ENCODE measurements at regions not wholly inside any gene's neighbourhood (a gene's known extent, or its start where the extent isn't known, plus 50 kb on each side); places are given as distances from the start of the nearest gene placed in this dataset.

- no peak for TF ChIP-seq CTCF (conservative IDR thresholded peaks at IDR 0.05; ENCODE audit: low read depth in 2 of 2)
- TF ChIP-seq JUNB (IDR thresholded peaks at IDR 0.05; ENCODE audit: unreplicated experiment) = no peak
- no peak for TF ChIP-seq ZNF114 (CRISPR knock-in tag; IDR thresholded peaks at IDR 0.05)
- TF ChIP-seq ETS1 (IDR thresholded peaks at IDR 0.05) = no peak
Measured at GRCh38 chr17:36876966-36877365, 60.3 kb upstream of the LHX1 start (continued).

DNA sequence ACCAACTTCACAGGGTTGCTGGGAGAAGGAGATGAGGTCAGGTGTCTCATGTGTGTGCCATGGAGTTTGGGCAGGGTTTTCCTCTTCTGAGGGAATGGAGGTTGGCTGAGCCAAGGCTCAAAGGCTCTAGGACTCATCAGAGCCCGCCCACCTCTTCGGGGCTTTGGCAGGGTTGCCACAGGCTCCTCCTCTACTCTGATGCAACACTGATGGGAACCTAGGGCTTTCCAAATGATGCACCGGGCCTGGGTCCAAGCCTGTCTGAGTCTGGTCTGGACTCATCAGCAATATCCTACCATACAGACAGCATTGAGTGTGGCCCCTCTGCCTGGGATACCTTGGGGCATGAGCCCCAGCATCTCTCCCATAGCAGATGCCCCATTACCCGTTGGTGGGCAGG is 59.5 kb upstream of the LHX1 start:
- Histone ChIP-seq H3K4me3 (no peak overlapping the region), H3K9me2 (ENCODE audit: insufficient read depth) (no peaks in the 10 kb centered on the region), H3K4me2 (no peak overlapping the region), H3K27me3 (ENCODE audit: insufficient read depth) (no peaks in the 10 kb centered on the region), H2AFZ (peak overlapping the region; percentile 63; the same call in 1 of the 2 replicates), H3K27ac (ENCODE audit: low read depth) (no peak overlapping the region), H3K4me1 (ENCODE audit: insufficient read depth) (no peaks in the 10 kb centered on the region), H4K20me1 (replicated peaks; ENCODE audit: insufficient read depth) (no peaks in the 10 kb centered on the region), H3K36me3 (ENCODE audit: insufficient read depth) (no peaks in the 10 kb centered on the region), H3K79me2 (replicated peaks; ENCODE audit: insufficient read depth) (no peaks in the 10 kb centered on the region), H3F3A (replicated peaks; ENCODE audit: low read depth) (no peaks in the 10 kb centered on the region)
- DNase-seq (ENCODE audit: low spot score) = peak; percentile 32
- Mint-ChIP-seq H3K4me3 (no peak overlapping the region), H3K36me3 (ENCODE audit: low read depth) (peaks cover 2% of the 10 kb centered on the region; the same call in 1 of the 3 replicates), H3K4me1 (peaks cover 6% of the 10 kb centered on the region), H3K27ac (no peak overlapping the region), H3K9me3 (peaks cover 15% of the 10 kb centered on the region), H3K27me3 (ENCODE audit: insufficient read depth, low read depth, poor library complexity) (no peaks in the 10 kb centered on the region)
- peak; percentile 61 for ATAC-seq
- no peak for TF ChIP-seq ZNF462 (CRISPR knock-in tag; IDR thresholded peaks at IDR 0.05)
- TF ChIP-seq CTCF (conservative IDR thresholded peaks at IDR 0.05; ENCODE audit: low read depth in 2 of 2) = no peak
- TF ChIP-seq ETS1 (IDR thresholded peaks at IDR 0.05) = no peak
- no peak for TF ChIP-seq STAT1 (IDR thresholded peaks at IDR 0.05; ENCODE audit: unreplicated experiment)
- no peak for TF ChIP-seq EZH2 (IDR thresholded peaks at IDR 0.05; ENCODE audit: low read depth, unreplicated experiment)
- TF ChIP-seq JUNB (IDR thresholded peaks at IDR 0.05; ENCODE audit: unreplicated experiment) = no peak
- TF ChIP-seq POLR2AphosphoS5 (IDR thresholded peaks at IDR 0.05; ENCODE audit: low read depth) = no peak
- no peak for TF ChIP-seq ZNF114 (CRISPR knock-in tag; IDR thresholded peaks at IDR 0.05)
- no peak for TF ChIP-seq CREB1 (CRISPR knock-in tag; IDR thresholded peaks at IDR 0.05; ENCODE audit: low read depth)

Data from GM23338 (cell line).